Forelimb muscle (tissue), 1 donor: ENCODE measurements at regions not wholly inside any gene's neighbourhood (a gene's known extent, or its start where the extent isn't known, plus 50 kb on each side); places are given as distances from the start of the nearest gene placed in this dataset.

ENCODE experiments used
- DNase-seq: peaks from one replicate; pipeline ENCODE4 v3.0.0-alpha.2; 2013; ENCODE audit warnings: low read depth

DNA sequence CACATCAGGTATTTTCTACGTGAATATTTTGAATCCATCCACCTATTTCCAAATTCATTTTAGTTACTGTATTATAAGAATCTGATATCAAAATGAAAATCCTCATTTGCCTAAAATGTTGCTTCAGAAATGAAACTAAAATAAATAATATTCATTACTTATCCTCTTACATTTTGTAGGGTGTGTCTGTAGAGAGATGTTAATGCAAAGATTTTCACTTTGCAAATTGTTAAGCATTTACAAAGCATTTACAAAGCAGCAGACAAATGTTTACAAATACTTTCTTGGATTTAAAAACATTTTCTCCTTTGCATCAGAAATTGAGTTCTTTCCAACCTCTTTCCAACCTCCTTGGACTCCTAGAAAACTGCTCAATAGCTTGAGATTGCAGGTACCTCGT is 360.0 kb upstream of the DCN start:
- no peak for DNase-seq

DNA sequence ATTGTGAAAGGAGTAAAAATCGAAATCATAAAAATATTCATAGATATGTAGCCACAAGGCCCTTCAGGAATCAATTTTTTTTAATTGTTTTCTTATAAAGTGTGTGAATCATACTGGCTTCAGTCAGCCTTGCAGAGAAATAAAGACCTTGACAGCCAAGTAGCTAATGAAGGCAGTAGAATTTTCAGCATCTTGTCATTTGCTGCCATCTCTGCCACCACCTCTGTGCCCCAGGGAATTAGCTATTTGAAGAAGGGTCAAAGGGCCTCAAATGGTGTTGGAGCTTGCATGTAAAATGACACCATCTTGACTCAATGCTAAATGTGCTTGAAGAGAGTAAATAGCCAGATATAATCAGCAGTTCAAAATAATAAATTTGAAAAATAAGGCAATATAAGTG is 359.4 kb upstream of the DCN start:
- no peak for DNase-seq

DNA sequence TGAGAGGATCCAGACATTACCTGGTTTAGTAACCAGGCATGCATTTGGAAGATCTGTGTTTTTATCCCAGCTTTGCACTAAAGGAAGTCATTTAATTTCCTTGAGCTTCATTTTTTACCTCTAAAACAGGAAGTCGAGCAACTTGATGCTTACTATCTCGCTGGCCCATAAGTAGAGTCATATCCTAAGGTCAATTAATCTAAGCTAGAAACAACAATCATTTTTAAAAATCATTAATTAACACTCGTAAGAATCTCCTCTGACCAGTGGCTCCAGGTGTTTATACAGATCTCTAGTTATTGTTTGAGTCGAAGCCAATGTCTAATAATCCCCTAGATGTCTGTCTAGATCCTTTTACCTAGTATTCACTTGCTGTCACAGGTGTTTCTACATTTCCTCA is 355.8 kb upstream of the DCN start:
- no peak for DNase-seq

DNA sequence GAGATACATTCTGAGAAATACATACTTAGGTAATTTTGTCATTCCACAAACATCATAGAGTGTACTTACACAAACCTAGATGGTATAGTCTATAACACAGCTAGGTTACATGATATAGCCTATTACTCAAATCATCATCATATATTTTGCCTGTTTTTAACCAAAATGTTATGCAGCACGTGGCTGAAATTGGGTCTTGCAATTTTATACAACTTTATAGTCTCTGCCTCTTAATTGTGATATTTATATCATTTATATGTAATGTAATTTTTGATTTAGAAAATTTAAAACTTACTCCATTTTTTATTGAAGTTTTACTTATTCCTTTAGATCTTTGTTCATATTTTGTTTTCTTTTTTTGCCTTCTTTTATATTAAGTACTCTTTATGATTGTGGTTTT is 350.7 kb upstream of the DCN start:
- DNase-seq, result no peak

DNA sequence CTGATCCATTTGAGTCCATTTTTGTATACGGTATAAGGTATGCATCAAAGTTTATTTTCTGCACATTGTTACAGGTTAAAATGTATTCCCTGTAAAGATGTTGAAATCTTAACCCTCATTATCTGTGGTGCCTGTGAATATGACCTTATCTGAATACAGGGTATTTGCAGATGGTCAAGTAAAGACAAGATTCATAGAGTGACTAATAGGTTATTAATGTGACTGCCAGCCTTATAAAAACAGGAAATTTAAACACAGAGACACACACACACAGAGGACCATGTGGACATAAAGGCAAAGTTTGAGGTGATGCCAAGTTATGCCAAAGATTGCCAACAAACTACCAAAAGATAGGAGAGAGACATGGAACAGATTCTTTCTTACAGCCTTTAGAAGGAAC is 347.2 kb upstream of the DCN start:
- DNase-seq, result no peak

- no peak for DNase-seq
Observed at GRCh38 chr12:91523831-91524230, 341.2 kb upstream of the DCN start.

DNA sequence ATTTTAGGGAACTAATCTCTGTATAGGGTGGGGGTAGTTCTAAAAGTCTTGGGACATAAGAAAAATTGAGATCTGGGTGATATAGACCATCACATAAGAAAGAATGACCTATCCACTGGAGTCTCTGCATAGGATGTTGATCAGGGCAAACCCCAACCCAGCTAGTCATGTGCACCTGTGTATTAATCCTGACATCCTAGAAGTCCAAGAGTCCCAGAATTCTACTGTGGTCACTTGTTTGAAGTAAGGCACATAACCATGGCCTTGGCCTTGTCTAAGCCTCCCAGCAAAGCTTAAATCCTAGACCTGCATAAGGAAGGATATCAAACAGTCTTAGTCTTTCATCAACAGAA is 334.1 kb upstream of the DCN start:
- no peak for DNase-seq

DNA sequence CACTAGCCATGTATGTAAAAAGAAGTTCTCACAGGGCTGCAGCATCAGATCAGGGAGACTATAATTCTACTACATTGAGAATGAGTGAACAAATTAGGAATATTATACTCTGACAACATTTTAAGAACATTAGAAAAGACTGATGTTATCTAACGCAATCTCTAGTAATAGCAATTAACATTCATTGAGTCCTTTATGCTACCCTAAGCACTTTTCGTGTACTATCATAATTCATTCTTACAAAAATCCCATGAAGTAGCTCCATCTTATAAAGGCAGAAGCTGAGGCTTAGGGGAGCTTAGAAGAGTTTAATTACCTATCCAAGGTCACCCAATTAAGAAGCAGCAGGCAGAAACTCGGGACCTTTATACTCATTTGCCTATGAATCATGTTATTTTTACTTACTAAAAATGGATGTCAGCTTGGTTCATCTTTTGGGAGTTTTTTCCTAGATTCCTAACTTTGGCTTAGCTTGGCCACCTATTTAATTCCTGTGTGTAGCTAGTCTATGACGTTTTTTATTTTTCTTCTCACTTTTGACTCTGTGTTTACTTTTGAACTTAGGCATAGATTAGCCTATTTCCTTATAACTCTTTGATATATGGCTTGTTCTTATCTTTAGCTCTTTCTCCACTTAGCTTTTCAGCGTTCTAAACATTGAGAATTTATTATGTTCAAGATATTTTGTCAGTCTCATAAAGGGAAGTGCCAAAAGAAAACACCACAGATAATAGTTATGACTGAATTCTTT is 333.5 kb upstream of the DCN start:
- no peak for DNase-seq

- DNase-seq, result no peak
Observed at GRCh38 chr12:91513313-91513712, 330.7 kb upstream of the DCN start.

- no peak for DNase-seq
Observed at GRCh38 chr12:91511795-91512420, 329.3 kb upstream of the DCN start.

DNA sequence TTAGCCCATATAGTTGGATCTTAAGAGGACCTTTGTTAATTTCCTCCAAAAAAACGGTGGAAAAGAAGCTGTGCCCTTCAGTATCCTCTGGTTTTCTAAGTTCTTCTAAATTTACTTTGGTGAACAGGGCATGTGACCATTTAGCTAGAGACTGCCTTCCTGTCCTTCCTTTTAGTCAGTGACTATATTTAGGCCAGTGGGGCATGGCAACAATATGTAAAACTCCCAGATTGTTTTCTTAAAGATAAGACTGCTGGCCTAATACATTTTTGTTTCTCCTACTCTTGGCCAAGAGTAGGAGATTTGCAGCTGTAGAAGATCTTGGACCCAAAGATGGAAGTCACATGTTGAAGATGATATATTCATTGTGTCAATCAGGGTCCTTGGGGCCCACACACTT is 325.1 kb upstream of the DCN start:
- no peak for DNase-seq

GRCh38 chr12:91506452-91506851 is 323.8 kb upstream of the DCN start:
- no peak for DNase-seq

GRCh38 chr12:91505006-91505405 is 322.4 kb upstream of the DCN start:
- DNase-seq, result no peak

DNA sequence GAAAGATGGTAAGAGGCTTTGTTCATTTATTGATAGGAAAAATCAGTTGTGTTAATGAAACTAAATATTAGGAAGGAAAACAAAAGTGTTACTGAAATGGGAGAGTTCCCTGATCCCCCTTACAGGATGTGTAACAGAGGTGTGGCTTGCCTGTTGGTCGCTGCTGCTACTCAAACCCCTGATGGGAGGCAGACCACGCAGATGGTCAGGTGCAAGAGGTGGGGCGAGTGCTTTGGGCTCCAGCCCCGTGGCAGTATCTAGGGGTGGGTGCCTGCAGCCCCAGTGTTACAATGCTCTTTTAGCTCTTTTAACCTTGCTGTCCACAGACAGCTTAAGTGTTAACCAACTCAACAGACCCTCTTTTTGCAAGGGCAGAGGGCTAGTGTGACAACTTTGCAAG is 319.6 kb upstream of the DCN start:
- DNase-seq, result no peak

DNA sequence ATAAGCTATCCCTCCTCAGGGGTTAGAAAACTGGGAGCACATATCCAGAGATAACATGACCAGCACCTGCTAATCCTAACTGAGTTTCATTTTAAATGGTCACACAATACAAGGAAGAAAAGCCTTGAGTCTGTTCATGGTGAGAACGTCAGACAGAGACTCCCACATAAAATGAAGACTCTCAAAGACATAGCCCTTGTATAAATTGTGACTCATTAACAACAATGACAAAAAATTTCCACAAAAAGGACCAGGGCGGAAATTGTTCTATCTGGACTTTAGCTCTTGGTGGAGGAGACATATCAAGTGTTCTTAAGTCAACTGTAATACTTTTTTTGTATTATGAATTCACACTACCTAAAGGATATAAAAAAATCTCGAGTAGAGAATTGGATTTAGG is 313.7 kb upstream of the DCN start:
- no peak for DNase-seq

GRCh38 chr12:91493308-91493707 is 310.7 kb upstream of the DCN start:
- no peak for DNase-seq

- no peak for DNase-seq
Observed at GRCh38 chr12:91492648-91493047, 310.0 kb upstream of the DCN start.

DNA sequence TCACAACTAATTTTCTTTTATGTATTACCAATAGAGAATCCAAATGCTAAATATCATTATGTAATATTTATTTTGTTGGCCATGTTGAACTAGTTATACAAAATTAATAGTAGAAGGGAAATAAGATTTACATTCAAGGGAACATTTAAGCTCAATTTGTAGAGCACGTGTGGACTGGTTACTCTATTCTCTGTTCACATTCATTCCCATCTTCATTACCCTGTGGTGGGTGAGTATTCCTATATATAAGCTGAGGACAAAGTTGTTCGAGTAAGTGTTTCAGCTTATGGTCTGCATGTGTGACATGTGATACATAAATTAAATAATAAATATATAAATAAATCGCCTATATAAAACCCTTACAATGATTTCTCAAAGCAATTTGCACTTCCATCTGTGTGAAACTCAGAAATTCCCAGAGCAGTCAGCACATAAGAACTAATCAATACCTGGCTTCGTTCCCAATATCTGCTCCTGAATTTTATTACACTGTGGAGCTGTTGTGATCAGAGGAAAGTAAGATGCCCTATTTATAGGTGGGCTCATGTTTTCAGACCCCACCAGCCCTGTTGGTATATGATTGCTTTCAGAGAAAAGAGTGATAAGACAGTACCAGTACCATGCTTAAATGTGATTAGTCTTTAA is 308.2 kb upstream of the DCN start:
- DNase-seq, result no peak

GRCh38 chr12:91483471-91483985 is 300.9 kb upstream of the DCN start:
- no peak for DNase-seq

GRCh38 chr12:91482231-91482630 is 299.6 kb upstream of the DCN start:
- no peak for DNase-seq

DNA sequence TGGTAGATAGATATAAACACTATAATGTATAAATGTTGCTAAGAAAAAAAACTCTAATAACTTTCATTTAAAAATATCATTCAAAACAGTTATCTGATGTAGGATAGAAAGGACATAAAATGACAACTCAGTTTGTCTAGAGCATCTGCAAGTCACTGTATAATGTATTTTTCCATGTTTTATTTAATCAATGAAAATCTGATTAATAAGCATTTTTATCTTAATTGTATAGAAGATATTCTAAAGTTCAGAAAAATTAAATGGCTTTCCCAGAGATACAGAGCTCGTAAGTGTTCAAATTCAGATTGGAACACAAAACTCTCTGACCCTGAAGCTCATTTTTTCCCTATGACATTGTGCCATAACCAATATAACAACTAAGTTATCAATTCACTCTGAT is 295.9 kb upstream of the DCN start:
- no peak for DNase-seq

DNA sequence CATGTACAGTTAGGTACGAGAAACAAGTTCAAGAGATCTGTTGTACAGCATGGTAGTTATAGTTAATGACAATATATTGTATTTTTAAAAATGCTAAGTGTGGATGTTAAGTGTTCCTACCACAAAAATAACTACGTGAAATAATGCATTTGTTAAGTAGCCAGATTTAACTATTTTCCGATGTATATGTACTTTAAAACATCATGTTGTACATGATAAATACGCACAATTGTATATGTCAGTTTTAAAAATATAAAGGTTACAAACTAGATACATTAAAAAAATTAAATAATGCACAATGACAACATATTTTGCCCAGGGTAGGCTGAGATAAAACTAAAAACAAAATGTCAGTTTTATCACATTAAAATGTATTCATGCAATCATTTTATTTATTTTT is 285.1 kb upstream of the DCN start:
- no peak for DNase-seq

DNA sequence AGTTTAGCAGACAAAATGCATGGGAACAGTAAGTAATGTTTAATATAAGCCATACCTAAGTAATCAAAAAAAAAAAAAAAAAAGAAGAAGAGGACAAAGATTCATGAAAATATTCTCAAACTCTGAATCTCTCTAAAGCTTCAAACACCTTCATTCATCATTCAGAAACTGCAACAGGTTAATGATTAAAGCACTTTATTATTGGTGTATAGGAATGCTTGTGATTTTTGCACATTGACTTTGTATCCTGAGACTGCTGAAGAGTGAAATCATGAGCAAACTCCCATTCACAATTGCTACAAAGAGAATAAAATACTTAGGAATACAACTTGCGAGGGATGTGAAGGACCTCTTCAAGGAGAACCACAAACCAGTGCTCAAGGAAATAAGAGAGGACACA is 278.4 kb upstream of the DCN start:
- DNase-seq, result no peak
